ENCODE measurements at regions not wholly inside any gene's neighbourhood (a gene's known extent, or its start where the extent isn't known, plus 50 kb on each side); places are given as distances from the start of the nearest gene placed in this dataset.

GRCh38 chr16:85281181-85281580, 168.9 kb upstream of the CIBAR2 start:
- POLR2A ChIA-PET: no interaction called here
- CTCF ChIA-PET (ENCODE audit: low intra/inter-chr PET ratio, low total read pairs): no interaction called here
- in situ Hi-C loops (cut with HindIII; ENCODE audit: extremely low pct_ligation_motif_present, low pct_unique_long_range_greater_than_20kb): no loop called here
- Histone ChIP-seq H3K27ac (ENCODE audit: extremely low read length, insufficient read depth, low read length) (no peak overlapping the region), H3K4me3 (replicated peaks in 1 of 3; ENCODE audit: insufficient read depth in 1 of 3, low read depth in 2 of 3, low read length in 3 of 3) (no peak overlapping the region), H3K4me2 (ENCODE audit: low read depth, low read length) (no peak overlapping the region), H2AFZ (ENCODE audit: low read length) (no peak overlapping the region), H3K4me1 (ENCODE audit: insufficient read depth, low read length) (peaks cover 4% of the 10 kb centered on the region), H3K27me3 (ENCODE audit: control insufficient read depth in 1 of 2, insufficient read depth in 2 of 2, low read length in 2 of 2) (no peaks in the 10 kb centered on the region; a peak in 1 of 5 replicates), H3K36me3 (replicated peaks in 1 of 2; ENCODE audit: control insufficient read depth in 1 of 2, insufficient read depth in 2 of 2, low read length in 2 of 2) (no peaks in the 10 kb centered on the region), H4K20me1 (ENCODE audit: insufficient read depth, low read length) (no peaks in the 10 kb centered on the region; the same call in 1 of the 2 replicates), H3K79me2 (ENCODE audit: insufficient read depth, low read length) (no peaks in the 10 kb centered on the region), H3K9ac (ENCODE audit: insufficient read depth, low read depth, low read length) (no peak overlapping the region), H3K9me3 (ENCODE audit: low read length) (no peaks in the 10 kb centered on the region)
- 83% methylated on average over 8 of the region's 9 CpGs for WGBS (ENCODE audit: low lambda C conversion rate)
- no TSS peak for BruUV-seq (replicated peaks)
- FAIRE-seq: no peak
- TF ChIP-seq FOXO1 (CRISPR knock-in tag; IDR thresholded peaks at IDR 0.05): no peak
- TF ChIP-seq ZNF329 (CRISPR knock-in tag; IDR thresholded peaks at IDR 0.05; ENCODE audit: low read depth): no peak
- TF ChIP-seq ZNF609 (CRISPR knock-in tag; IDR thresholded peaks at IDR 0.05; ENCODE audit: borderline replicate concordance): no peak
- TF ChIP-seq, protein P1, sequence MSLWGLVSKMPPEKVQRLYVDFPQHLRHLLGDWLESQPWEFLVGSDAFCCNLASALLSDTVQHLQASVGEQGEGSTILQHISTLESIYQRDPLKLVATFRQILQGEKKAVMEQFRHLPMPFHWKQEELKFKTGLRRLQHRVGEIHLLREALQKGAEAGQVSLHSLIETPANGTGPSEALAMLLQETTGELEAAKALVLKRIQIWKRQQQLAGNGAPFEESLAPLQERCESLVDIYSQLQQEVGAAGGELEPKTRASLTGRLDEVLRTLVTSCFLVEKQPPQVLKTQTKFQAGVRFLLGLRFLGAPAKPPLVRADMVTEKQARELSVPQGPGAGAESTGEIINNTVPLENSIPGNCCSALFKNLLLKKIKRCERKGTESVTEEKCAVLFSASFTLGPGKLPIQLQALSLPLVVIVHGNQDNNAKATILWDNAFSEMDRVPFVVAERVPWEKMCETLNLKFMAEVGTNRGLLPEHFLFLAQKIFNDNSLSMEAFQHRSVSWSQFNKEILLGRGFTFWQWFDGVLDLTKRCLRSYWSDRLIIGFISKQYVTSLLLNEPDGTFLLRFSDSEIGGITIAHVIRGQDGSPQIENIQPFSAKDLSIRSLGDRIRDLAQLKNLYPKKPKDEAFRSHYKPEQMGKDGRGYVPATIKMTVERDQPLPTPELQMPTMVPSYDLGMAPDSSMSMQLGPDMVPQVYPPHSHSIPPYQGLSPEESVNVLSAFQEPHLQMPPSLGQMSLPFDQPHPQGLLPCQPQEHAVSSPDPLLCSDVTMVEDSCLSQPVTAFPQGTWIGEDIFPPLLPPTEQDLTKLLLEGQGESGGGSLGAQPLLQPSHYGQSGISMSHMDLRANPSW (CRISPR knock-in tag; IDR thresholded peaks at IDR 0.05; ENCODE audit: borderline replicate concordance): no peak
- no peak for ATAC-seq
- DNase-seq (ENCODE audit: low spot score): no peak
- intact Hi-C loops (cut with micrococcal nuclease; ENCODE audit: unreplicated experiment): no loop called here
